Memory B cell (primary cell): ENCODE measurements at regions not wholly inside any gene's neighbourhood (a gene's known extent, or its start where the extent isn't known, plus 50 kb on each side); places are given as distances from the start of the nearest gene placed in this dataset.
"Not testable (repeated sequence)": the region's sequence is repeated elsewhere in the genome, so short reads cannot be mapped to it uniquely, and the experiment has no call there.

Source experiments
- ATAC-seq: fragments of 150-1000 bp; cut with Tn5 transposase; 2 replicates; pipeline ENCODE4 v1.10.0; 2021; ENCODE audit warnings: low read depth, mild to moderate bottlenecking, moderate library complexity
- DNase-seq, 2 donors: peaks; one replicate each; pipeline ENCODE4 v3.0.0; 2022; ENCODE audit warnings: low spot score in 2 of 2
- H3K27ac Mint-ChIP-seq: one replicate; pipeline ENCODE4 v1.8.0; 2022; ENCODE audit warnings: mild to moderate bottlenecking, moderate library complexity, mixed read lengths
- H3K27me3 Mint-ChIP-seq: one replicate; pipeline ENCODE4 v1.8.0; 2022; ENCODE audit warnings: mixed read lengths
- H3K36me3 Mint-ChIP-seq: one replicate; pipeline ENCODE4 v1.8.0; 2022; ENCODE audit warnings: mild to moderate bottlenecking, mixed read lengths
- H3K4me1 Mint-ChIP-seq: one replicate; pipeline ENCODE4 v1.8.0; 2022; ENCODE audit warnings: mixed read lengths
- H3K4me3 Mint-ChIP-seq: one replicate; pipeline ENCODE4 v1.8.0; 2022; ENCODE audit warnings: mild to moderate bottlenecking, moderate library complexity, mixed read lengths
- H3K9me3 Mint-ChIP-seq: one replicate; pipeline ENCODE4 v1.8.0; 2022; ENCODE audit warnings: mixed read lengths

DNA sequence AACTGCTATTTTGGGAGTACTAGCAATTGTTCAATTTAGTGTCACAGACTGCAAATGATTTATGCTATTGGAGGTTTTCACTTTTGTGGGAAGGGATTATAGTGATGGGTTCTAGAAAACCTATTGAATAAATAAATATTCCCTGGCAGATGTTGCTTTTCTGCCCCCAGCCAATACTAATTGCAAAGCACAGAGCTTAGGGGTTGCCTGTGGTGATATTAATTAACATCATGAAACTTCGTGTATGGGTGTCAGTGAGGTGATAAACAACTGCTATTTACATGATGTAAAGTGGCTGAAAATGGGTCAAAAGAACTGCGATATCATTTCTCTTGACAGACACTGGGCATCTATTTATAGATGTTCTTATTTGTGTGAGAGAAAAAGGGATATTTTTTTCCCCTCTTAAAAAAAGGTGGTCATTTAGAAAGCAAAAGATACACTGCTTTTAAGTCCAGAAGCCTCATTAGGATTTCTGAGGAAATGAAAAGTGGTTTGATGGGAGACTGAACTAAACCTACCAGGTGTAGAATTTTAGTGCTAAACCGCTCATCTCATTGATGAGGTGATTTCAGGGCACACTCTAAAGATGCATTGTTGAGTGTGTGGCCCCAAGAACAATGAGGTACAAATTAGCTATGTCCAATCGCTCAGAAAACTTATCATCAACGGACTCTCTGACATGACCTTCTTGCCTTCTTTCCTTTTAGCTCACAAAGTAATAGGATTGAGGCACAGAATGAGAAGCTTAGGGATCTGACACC lies 116.7 kb upstream of the CHST9 start:
- H3K9me3 Mint-ChIP-seq: peaks cover 4% of the 10 kb centered on the region
- H3K27me3 Mint-ChIP-seq: no peaks in the 10 kb centered on the region
- DNase-seq: no peak
- H3K36me3 Mint-ChIP-seq: no peaks in the 10 kb centered on the region
- no peak overlapping the region for H3K27ac Mint-ChIP-seq
- H3K4me3 Mint-ChIP-seq: no peak overlapping the region
- H3K4me1 Mint-ChIP-seq: no peaks in the 10 kb centered on the region
- ATAC-seq: no peak

DNA sequence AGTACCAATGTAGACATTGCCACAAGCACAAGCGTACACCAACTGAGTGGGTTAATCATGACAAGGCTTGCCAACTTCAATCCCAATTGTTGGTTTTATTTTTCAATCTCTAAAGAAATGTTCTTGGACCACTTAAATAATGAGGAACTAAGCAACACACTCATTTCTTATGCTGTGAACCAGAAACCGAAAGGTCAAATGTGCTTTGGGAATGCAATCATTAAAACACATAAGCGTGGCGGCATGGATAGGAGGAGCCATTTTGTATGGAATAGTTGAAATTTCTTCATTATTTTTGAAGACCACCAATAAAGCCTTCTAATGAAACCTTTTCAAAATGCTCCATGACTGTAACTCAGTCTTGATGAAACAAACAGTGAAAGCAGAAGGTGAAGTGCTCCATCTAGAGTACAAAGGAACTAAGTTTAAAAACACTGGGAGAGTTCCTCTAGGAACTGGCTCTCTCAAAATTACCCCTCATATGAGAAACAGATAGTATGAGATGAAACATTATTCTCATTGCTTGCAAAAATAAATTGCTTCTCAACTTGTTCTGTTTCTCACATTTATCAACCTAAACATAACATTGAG lies 113.2 kb upstream of the CHST9 start:
- Mint-ChIP-seq H3K36me3 (no peaks in the 10 kb centered on the region), H3K27me3 (no peaks in the 10 kb centered on the region), H3K4me1 (no peaks in the 10 kb centered on the region), H3K4me3 (no peak overlapping the region), H3K9me3 (no peaks in the 10 kb centered on the region), H3K27ac (no peak overlapping the region)
- ATAC-seq: no peak
- no peak for DNase-seq

DNA sequence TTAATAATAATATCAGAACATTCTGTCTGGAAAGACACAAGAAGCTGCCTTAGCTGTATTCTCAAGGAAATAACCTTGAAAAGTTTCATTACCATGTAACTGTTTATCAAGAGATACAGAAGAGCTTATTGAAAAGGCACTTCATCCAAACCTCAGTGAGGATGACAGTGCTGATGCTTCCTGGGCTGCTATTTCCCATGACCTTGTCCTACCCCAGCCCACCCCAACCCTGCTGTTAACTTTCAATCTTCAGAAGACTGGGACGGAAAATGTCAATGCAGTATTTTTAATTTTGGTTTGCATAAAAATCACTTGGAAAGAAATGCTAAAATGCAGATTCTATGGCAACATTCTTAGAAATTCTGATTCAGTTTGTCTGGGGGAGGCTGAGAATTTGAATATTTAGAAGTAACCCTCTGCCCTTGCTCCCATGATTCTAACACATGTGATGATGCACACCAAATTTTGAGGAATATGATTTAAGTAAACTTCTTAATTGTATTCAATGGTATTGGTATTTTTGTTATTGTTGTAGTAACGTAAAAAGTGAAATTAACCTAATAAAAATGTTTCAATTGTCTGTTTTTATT lies 101.0 kb upstream of the CHST9 start:
- H3K27ac Mint-ChIP-seq, H3K36me3 Mint-ChIP-seq, ATAC-seq, H3K4me3 Mint-ChIP-seq, H3K27me3 Mint-ChIP-seq, H3K9me3 Mint-ChIP-seq, DNase-seq, H3K4me1 Mint-ChIP-seq: not testable (repeated sequence)

DNA sequence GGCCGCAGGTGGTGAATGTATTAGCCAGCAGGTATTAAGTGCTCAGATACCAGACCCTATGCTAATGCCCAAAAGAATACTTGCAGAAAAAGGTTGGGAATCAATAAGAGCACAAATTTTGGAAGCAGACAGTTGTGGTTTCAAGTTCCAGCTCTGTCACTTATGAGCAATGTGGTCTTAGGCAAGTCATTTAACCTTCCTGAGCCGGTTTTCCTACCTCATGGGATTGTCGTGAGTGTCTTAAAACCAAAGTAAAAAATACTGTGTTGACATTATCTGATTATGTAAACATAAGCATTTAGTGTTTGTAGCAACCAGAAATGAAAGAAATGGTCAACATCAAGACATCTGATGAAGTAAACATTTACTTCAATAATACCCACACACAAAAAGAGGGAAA lies 93.0 kb upstream of the CHST9 start:
- Mint-ChIP-seq H3K4me1 (no peaks in the 10 kb centered on the region), H3K36me3 (no peaks in the 10 kb centered on the region), H3K27ac (no peak overlapping the region), H3K9me3 (peaks cover 8% of the 10 kb centered on the region), H3K4me3 (no peak overlapping the region), H3K27me3 (no peaks in the 10 kb centered on the region)
- ATAC-seq (no peak), DNase-seq (no peak)

DNA sequence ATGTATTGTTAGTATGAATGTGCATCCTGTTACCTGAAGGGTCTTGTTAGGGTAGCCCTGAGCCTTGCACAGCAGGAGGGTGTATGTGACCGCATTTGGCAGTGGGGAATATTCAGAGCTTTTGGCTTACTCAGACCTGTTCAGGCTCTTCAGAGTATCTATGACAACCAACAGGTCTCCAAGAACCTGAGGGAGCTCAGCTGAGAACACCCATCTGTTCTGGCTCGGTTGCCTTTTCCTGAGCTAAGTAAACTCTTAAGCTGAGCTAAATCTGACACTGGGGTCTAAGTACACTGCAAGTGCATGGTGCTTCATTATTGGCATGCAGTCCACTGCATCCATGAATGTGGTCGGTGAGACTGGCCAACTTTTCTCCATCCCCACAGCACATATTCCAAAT lies 92.4 kb upstream of the CHST9 start:
- Mint-ChIP-seq H3K27me3 (no peaks in the 10 kb centered on the region), H3K4me3 (no peak overlapping the region), H3K27ac (no peak overlapping the region), H3K4me1 (no peaks in the 10 kb centered on the region), H3K9me3 (peaks cover 8% of the 10 kb centered on the region), H3K36me3 (no peaks in the 10 kb centered on the region)
- no peak for ATAC-seq
- DNase-seq: no peak

DNA sequence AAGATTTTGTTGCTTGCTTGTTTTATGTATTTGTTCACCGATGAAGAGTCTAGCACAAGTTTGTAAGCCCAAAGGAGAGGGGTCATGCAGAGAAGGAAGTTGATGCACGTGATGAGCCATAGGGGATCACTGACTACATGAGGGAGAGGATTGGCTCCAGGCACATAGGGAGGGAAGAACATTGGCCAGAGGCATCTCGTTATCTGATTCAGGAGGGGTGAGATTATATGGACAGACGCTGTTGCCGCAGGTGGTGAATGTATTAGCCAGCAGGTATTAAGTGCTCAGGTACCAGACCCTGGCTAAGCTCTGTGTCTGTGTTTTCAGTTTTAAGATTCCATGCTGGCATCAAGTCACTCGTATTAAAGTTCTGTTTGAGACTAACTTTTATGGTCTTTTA lies 91.8 kb upstream of the CHST9 start:
- no peak overlapping the region for H3K27ac Mint-ChIP-seq
- no peaks in the 10 kb centered on the region for H3K36me3 Mint-ChIP-seq
- H3K27me3 Mint-ChIP-seq: no peaks in the 10 kb centered on the region
- no peak overlapping the region for H3K4me3 Mint-ChIP-seq
- no peak for DNase-seq
- peaks cover 8% of the 10 kb centered on the region for H3K9me3 Mint-ChIP-seq
- no peak for ATAC-seq
- H3K4me1 Mint-ChIP-seq: no peaks in the 10 kb centered on the region

DNA sequence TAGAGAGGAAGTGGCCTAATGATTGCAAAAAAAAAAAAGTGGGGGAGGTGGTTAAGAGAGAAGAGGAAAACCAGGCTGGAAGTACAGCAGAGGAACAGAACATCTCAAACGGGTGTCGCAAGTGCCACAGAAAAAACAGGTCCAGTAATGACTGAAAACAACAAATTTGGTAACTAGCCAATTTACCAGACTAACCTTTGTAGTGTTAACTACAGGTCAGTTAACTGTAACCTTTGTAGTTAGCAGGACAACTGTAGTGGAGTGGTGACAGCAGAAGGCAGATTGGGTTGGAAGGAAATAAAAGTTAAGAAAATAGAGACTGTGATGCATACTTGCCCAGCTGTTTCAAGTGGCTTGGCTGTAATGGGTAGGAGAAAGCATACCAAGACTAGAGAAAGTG lies 91.4 kb upstream of the CHST9 start:
- H3K36me3 Mint-ChIP-seq: no peaks in the 10 kb centered on the region
- ATAC-seq: no peak
- H3K4me3 Mint-ChIP-seq: no peak overlapping the region
- peaks cover 8% of the 10 kb centered on the region for H3K9me3 Mint-ChIP-seq
- H3K27ac Mint-ChIP-seq: no peak overlapping the region
- no peaks in the 10 kb centered on the region for H3K4me1 Mint-ChIP-seq
- no peaks in the 10 kb centered on the region for H3K27me3 Mint-ChIP-seq
- DNase-seq: no peak

DNA sequence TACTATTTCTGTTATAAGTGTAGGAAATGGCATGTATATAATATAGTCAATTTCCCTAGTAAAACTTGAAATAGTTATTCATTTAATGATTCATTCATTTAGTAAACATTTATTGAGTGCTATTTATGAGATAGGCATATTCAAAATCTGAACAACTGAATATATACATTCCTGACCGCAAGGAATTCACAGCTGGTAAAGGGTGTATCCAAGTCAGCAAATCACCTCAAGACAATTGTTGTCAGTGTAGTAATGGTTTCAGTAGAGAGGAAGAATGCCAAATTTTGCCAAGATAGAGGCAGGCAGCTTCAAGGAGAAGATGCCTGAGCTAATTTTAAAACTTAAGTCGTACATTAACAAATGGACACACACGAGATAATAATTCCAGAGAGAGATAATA lies 89.8 kb upstream of the CHST9 start:
- Mint-ChIP-seq H3K9me3 (peaks cover 11% of the 10 kb centered on the region), H3K27ac (no peak overlapping the region), H3K4me1 (no peaks in the 10 kb centered on the region), H3K4me3 (no peak overlapping the region), H3K36me3 (no peaks in the 10 kb centered on the region), H3K27me3 (no peaks in the 10 kb centered on the region)
- no peak for DNase-seq
- ATAC-seq: no peak

DNA sequence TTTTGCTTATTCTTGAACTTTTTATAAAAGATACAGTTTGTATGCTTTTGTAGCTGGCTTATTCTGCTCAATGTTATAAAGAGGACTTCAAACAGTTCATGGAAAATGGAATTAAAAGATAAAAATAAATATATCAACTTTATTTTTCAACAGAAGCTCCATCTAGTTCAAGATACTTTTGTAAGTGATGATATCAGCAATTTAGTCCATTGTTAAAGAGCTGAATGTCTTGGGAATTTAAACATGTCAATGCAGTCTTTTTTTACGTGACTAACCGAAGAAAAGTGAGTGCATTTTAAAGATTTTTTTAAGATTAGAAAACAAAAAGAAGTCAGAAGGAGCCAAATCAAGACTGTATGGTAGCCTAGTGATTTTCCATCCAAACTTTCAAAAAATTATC lies 85.4 kb upstream of the CHST9 start:
- no peak for ATAC-seq
- Mint-ChIP-seq H3K27ac (no peak overlapping the region), H3K27me3 (no peaks in the 10 kb centered on the region)

DNA sequence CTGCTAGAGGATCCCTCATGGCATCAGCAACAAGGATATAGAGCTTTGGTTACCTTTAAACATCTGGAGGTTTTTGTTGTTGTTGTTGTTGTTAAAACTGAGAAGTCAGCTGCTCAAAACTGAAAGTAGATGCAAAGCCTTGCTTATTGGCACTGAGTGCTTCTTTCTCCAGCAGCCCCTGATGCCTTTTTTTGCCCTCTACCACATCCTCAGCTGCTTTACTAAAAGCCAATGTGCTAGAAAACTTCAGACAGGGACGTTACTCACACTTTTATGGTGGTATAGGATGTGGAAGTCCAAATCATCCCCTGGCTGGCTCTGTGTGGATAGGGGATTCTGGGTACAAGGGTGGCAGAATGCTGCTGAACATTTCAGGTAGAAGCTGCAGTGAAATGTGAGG lies 78.3 kb upstream of the CHST9 start:
- no peaks in the 10 kb centered on the region for H3K4me1 Mint-ChIP-seq
- H3K9me3 Mint-ChIP-seq: peaks cover 9% of the 10 kb centered on the region
- H3K27me3 Mint-ChIP-seq: no peaks in the 10 kb centered on the region
- no peak overlapping the region for H3K4me3 Mint-ChIP-seq
- no peak for DNase-seq
- H3K36me3 Mint-ChIP-seq: no peaks in the 10 kb centered on the region
- H3K27ac Mint-ChIP-seq: no peak overlapping the region
- no peak for ATAC-seq

More for the DNA sequence above, 85.4 kb upstream of the CHST9 start:
- peaks cover 10% of the 10 kb centered on the region for H3K9me3 Mint-ChIP-seq
- H3K36me3 Mint-ChIP-seq: no peaks in the 10 kb centered on the region
- DNase-seq: no peak
- H3K4me1 Mint-ChIP-seq: no peaks in the 10 kb centered on the region
- H3K4me3 Mint-ChIP-seq: no peak overlapping the region

DNA sequence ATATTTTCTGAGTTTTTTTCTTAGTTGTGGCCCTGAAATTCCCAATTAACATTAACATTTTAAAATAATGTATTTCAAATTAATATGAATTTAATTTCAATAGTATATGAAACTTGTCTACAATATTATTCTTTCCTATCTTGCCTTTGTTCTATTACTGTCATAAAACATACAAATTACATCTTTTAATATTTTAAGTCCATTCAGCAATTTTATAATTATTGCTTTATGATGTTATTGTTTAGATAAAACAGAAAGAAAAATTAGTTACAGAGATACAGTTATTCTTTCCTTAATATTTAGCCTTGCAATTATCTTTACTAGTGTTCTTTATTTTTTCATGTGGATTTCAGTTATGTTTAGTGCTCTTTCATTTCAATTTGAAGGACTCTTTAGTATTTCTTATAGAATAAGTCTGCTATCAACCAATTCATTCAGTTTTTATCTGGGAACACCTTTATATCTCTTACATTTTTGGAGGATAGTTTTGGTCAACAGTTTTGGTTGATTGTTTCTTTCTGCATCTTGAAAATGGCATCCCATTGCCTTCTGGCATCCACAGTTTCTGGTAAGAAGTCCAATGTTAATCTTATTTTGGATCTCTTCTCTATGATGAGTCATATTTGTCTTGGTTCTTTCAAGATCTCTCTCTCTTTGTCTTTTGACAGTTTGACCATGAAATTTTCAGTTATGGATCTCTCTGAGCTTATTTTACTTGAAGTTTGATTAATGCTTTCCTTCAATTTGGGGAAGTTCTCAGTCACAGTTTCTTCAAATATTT lies 76.9 kb upstream of the CHST9 start:
- no peak for ATAC-seq
- DNase-seq: no peak
- peaks cover 6% of the 10 kb centered on the region for H3K9me3 Mint-ChIP-seq
- no peak overlapping the region for H3K4me3 Mint-ChIP-seq
- H3K4me1 Mint-ChIP-seq: no peaks in the 10 kb centered on the region
- no peaks in the 10 kb centered on the region for H3K27me3 Mint-ChIP-seq
- no peak overlapping the region for H3K27ac Mint-ChIP-seq
- H3K36me3 Mint-ChIP-seq: no peaks in the 10 kb centered on the region

DNA sequence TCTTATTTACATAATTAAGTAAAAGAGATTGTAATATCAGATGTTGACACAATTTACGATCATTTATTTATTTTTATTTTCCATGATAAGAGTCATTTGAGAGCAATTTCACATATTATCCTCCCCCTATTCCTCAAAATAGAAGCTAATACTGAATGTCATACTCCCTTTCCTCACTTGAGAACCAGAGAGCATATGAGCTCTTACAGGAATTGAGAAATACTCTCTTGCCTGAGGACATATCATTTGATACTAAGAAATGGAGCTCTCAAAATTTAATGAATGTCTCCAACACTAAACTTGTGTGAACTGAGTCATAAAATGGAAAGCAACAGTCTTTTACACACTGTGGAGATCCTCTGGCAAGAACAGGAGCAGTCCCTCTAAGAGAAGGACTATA lies 68.5 kb upstream of the CHST9 start:
- Mint-ChIP-seq H3K27ac (no peak overlapping the region), H3K4me3 (no peak overlapping the region), H3K9me3 (no peaks in the 10 kb centered on the region), H3K4me1 (no peaks in the 10 kb centered on the region), H3K27me3 (no peaks in the 10 kb centered on the region), H3K36me3 (no peaks in the 10 kb centered on the region)
- no peak for DNase-seq
- no peak for ATAC-seq

DNA sequence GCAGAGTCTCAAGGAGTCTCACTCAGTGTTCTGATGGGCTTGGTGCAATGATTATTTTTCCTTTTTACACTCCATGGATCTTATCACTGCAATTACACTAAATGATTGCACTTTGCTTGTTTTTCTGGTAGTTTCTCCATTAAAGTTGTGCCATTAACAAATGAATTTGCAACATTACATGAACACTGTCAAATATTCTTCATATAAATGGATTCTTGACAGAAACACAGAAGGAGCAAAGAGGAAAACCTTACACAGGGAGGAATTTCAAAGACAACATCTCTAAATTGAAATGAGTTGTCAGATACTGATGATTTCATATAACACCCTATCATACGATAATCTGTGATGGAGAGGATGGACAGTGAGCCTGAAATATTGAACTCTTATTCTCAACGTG lies 65.4 kb upstream of the CHST9 start:
- H3K4me3 Mint-ChIP-seq: no peak overlapping the region
- H3K27ac Mint-ChIP-seq: no peak overlapping the region
- no peaks in the 10 kb centered on the region for H3K36me3 Mint-ChIP-seq
- no peaks in the 10 kb centered on the region for H3K27me3 Mint-ChIP-seq
- DNase-seq (no peak), ATAC-seq (no peak)
- peaks cover 2% of the 10 kb centered on the region for H3K9me3 Mint-ChIP-seq
- H3K4me1 Mint-ChIP-seq: no peaks in the 10 kb centered on the region

DNA sequence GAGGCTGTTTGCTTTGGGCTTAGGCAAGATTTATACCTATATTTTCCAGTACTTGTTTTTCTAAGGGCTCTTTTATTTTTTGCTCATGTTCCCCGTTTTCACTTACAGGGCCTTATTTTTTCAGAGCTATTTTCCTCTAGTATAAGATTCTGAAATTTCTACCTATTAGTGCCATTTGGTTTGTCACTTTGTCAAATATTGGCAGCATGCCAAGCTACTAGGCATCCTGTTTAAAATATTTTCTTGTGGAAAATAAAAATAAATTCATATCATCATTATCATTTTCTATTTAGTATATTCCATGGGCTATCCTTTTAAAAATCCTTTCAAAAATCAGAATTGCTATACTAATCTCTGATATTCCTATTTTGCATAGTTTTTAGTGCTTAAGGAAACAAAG lies 64.8 kb upstream of the CHST9 start:
- ATAC-seq: no peak
- peaks cover 2% of the 10 kb centered on the region for H3K9me3 Mint-ChIP-seq
- H3K27me3 Mint-ChIP-seq: no peaks in the 10 kb centered on the region
- H3K36me3 Mint-ChIP-seq: no peaks in the 10 kb centered on the region
- no peaks in the 10 kb centered on the region for H3K4me1 Mint-ChIP-seq
- no peak overlapping the region for H3K27ac Mint-ChIP-seq
- no peak for DNase-seq
- no peak overlapping the region for H3K4me3 Mint-ChIP-seq
